Astrocyte (in vitro differentiated cells and primary cell): ENCODE measurements at regions not wholly inside any gene's neighbourhood (a gene's known extent, or its start where the extent isn't known, plus 50 kb on each side); places are given as distances from the start of the nearest gene placed in this dataset.

Source experiments
- CTCF ChIP-seq: IDR thresholded peaks from 2 replicates; pipeline ENCODE4 v1.5.1; 2011; ENCODE audit warnings: low read depth, mild to moderate bottlenecking, inconsistent platforms, low read length, moderate library complexity; ENCODE audit not compliant: insufficient read depth
- EZH2 ChIP-seq: IDR thresholded peaks from 2 replicates; pipeline ENCODE4 v1.6.1; 2012; ENCODE audit warnings: mild to moderate bottlenecking, low read length, inconsistent platforms; ENCODE audit not compliant: insufficient read depth

DNA sequence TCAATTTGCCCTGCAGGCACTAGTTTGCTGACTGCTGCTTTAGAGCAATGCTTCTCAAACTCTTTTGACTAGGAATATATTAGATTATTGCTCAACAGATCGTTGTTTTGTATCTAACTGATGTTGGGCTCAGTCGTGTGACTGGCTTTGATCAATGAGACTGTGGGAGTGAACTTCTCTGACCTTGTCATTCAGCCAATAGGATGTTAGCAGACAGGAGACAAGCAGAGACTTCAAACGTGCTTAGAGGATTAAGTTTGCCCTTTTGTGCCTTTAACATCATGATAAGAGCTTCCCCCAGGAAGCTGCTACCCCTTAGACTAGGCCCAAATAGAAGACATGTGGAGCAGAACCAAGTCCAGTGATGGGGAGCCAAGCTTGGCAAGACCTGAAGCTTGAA is 76.7 kb upstream of the ELK3 start:
- TF ChIP-seq CTCF: no peak
- no peak for TF ChIP-seq EZH2
